WTC11 (cell line): ENCODE measurements at regions not wholly inside any gene's neighbourhood (a gene's known extent, or its start where the extent isn't known, plus 50 kb on each side); places are given as distances from the start of the nearest gene placed in this dataset.

Experiments
- CREB1 ChIP-seq: sonication (generic); formaldehyde crosslinking; IDR thresholded peaks from 2 replicates; pipeline ENCODE4 v1.8.0; 2023; ENCODE audit warnings: mild to moderate bottlenecking, missing genetic modification reagents
- CREM ChIP-seq: sonication (generic); formaldehyde crosslinking; IDR thresholded peaks from 2 replicates; pipeline ENCODE4 v1.8.1; 2022; ENCODE audit warnings: mild to moderate bottlenecking, missing genetic modification reagents, moderate library complexity
- E2F1 ChIP-seq: sonication (generic); formaldehyde crosslinking; IDR thresholded peaks from 2 replicates; pipeline ENCODE4 v1.8.0; 2022; ENCODE audit warnings: mild to moderate bottlenecking, missing genetic modification reagents
- IRF2 ChIP-seq: sonication (generic); formaldehyde crosslinking; IDR thresholded peaks from 2 replicates; pipeline ENCODE4 v1.8.0; 2022; ENCODE audit warnings: low read depth, missing genetic modification reagents, borderline replicate concordance
- MAX ChIP-seq: sonication (generic); formaldehyde crosslinking; IDR thresholded peaks from 2 replicates; pipeline ENCODE4 v1.8.0; 2022; ENCODE audit warnings: mild to moderate bottlenecking, missing genetic modification reagents
- PRDM15 ChIP-seq: sonication (generic); formaldehyde crosslinking; IDR thresholded peaks from 2 replicates; pipeline ENCODE4 v1.8.0; 2022; ENCODE audit warnings: missing genetic modification reagents
- USF1 ChIP-seq: sonication (generic); formaldehyde crosslinking; IDR thresholded peaks from 2 replicates; pipeline ENCODE4 v1.8.0; 2022; ENCODE audit warnings: mild to moderate bottlenecking, missing genetic modification reagents
- ZNF219 ChIP-seq: sonication (generic); formaldehyde crosslinking; IDR thresholded peaks from 2 replicates; pipeline ENCODE4 v1.8.0; 2023; ENCODE audit warnings: missing genetic modification reagents, mild to moderate bottlenecking, borderline replicate concordance
- ZNF317 ChIP-seq: sonication (generic); formaldehyde crosslinking; IDR thresholded peaks from 2 replicates; pipeline ENCODE4 v1.8.1; 2023; ENCODE audit warnings: low read depth, mild to moderate bottlenecking, moderate library complexity, missing genetic modification reagents, borderline replicate concordance
- ZNF416 ChIP-seq: fragments of 250-450 bp; sonication (Bioruptor Pico); IDR thresholded peaks from 2 replicates; pipeline ENCODE4 v1.9.0; 2021; ENCODE audit warnings: mild to moderate bottlenecking, inconsistent platforms
- ZNF423 ChIP-seq: fragments of 250-450 bp; sonication (Bioruptor Pico); IDR thresholded peaks from 2 replicates; pipeline ENCODE4 v2.1.2; 2022; ENCODE audit warnings: mild to moderate bottlenecking, moderate library complexity
- TF ChIP-seq, protein P1 (sequence below): fragments of 200-600 bp; IDR thresholded peaks from 2 replicates; pipeline ENCODE4 v1.8.0; 2022; ENCODE audit warnings: antibody characterized with exemption
- TF ChIP-seq, protein P2 (sequence below): sonication (generic); formaldehyde crosslinking; IDR thresholded peaks from 2 replicates; pipeline ENCODE4 v1.8.1; 2023; ENCODE audit warnings: mild to moderate bottlenecking, missing genetic modification reagents, moderate library complexity
- TF ChIP-seq, protein P3 (sequence below): fragments of 250-450 bp; sonication (Bioruptor Pico); IDR thresholded peaks from 2 replicates; pipeline ENCODE4 v1.8.0; 2021; ENCODE audit warnings: mild to moderate bottlenecking

- no peak for TF ChIP-seq ZNF423
- no peak for TF ChIP-seq PRDM15
- TF ChIP-seq, protein P1, sequence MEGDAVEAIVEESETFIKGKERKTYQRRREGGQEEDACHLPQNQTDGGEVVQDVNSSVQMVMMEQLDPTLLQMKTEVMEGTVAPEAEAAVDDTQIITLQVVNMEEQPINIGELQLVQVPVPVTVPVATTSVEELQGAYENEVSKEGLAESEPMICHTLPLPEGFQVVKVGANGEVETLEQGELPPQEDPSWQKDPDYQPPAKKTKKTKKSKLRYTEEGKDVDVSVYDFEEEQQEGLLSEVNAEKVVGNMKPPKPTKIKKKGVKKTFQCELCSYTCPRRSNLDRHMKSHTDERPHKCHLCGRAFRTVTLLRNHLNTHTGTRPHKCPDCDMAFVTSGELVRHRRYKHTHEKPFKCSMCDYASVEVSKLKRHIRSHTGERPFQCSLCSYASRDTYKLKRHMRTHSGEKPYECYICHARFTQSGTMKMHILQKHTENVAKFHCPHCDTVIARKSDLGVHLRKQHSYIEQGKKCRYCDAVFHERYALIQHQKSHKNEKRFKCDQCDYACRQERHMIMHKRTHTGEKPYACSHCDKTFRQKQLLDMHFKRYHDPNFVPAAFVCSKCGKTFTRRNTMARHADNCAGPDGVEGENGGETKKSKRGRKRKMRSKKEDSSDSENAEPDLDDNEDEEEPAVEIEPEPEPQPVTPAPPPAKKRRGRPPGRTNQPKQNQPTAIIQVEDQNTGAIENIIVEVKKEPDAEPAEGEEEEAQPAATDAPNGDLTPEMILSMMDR: no peak
- TF ChIP-seq, protein P2, sequence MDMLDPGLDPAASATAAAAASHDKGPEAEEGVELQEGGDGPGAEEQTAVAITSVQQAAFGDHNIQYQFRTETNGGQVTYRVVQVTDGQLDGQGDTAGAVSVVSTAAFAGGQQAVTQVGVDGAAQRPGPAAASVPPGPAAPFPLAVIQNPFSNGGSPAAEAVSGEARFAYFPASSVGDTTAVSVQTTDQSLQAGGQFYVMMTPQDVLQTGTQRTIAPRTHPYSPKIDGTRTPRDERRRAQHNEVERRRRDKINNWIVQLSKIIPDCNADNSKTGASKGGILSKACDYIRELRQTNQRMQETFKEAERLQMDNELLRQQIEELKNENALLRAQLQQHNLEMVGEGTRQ (CRISPR knock-in tag): no peak
- no peak for TF ChIP-seq MAX
- TF ChIP-seq ZNF317: no peak
- TF ChIP-seq, protein P3, sequence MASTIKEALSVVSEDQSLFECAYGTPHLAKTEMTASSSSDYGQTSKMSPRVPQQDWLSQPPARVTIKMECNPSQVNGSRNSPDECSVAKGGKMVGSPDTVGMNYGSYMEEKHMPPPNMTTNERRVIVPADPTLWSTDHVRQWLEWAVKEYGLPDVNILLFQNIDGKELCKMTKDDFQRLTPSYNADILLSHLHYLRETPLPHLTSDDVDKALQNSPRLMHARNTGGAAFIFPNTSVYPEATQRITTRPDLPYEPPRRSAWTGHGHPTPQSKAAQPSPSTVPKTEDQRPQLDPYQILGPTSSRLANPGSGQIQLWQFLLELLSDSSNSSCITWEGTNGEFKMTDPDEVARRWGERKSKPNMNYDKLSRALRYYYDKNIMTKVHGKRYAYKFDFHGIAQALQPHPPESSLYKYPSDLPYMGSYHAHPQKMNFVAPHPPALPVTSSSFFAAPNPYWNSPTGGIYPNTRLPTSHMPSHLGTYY (CRISPR knock-in tag): no peak
- no peak for TF ChIP-seq ZNF416
- no peak for TF ChIP-seq ZNF219
- TF ChIP-seq E2F1 (CRISPR knock-in tag): no peak
- TF ChIP-seq CREM (CRISPR knock-in tag): no peak
- no peak for TF ChIP-seq IRF2 (CRISPR knock-in tag)
- TF ChIP-seq CREB1 (CRISPR knock-in tag): no peak
- TF ChIP-seq USF1 (CRISPR knock-in tag): no peak
Observed at GRCh38 chr16:75957870-75958269, 231.6 kb upstream of the CPHXL start.
